IMR-90 (cell line): ENCODE measurements at regions not wholly inside any gene's neighbourhood (a gene's known extent, or its start where the extent isn't known, plus 50 kb on each side); places are given as distances from the start of the nearest gene placed in this dataset.

Source experiments
- ATAC-seq: fragments of 200-7000 bp; cut with Tn5 transposase; 2 replicates; pipeline ENCODE4 v1.9.1; 2020; ENCODE audit warnings: low read depth, mild to moderate bottlenecking, moderate library complexity
- BruUV-seq: library from RNA; stranded (reverse); fragments of 400-500 nt; replicated peaks from 2 replicates; lab custom pipeline; 2021; lab: Mats Ljungman, UMichigan
- CTCF ChIA-PET: fragments of 300-600 bp; formaldehyde crosslinking; extraction: SDS; loops from one replicate; lab custom pipeline; 2021; ENCODE audit warnings: antibody characterized with exemption; lab: Yijun Ruan, JAX
- POLR2A ChIA-PET: fragments of 300-600 bp; sonication (Branson Sonifier 250); formaldehyde crosslinking; loops from one replicate; lab custom pipeline; 2022; ENCODE audit warnings: antibody characterized with exemption; ENCODE audit not compliant: unreplicated experiment; lab: Charles Lee
- DNase-seq: peaks from one replicate; pipeline ENCODE4 v3.0.0; 2013
- H2AFZ ChIP-seq: replicated peaks from 2 replicates; pipeline ENCODE3; 2013; ENCODE audit warnings: low read length, mild to moderate bottlenecking; ENCODE audit not compliant: poor library complexity
- H2AK5ac ChIP-seq: 2 replicates; pipeline ENCODE4 v1.6.1; 2013; ENCODE audit warnings: low read depth, low read length, inconsistent platforms
- H2AK9ac ChIP-seq: replicated peaks from 2 replicates; pipeline ENCODE3; 2013; ENCODE audit warnings: mild to moderate bottlenecking, low read depth, low read length, moderate library complexity; ENCODE audit not compliant: poor library complexity
- H2BK120ac ChIP-seq: 2 replicates; pipeline ENCODE4 v1.6.1; 2013; ENCODE audit warnings: low read depth, low read length, inconsistent platforms
- H2BK15ac ChIP-seq: 3 replicates; pipeline ENCODE4 v1.6.1; 2013; ENCODE audit warnings: low read depth, low read length, inconsistent platforms
- H2BK20ac ChIP-seq: 2 replicates; pipeline ENCODE4 v1.6.1; 2013; ENCODE audit warnings: low read depth, mild to moderate bottlenecking, inconsistent platforms, low read length, moderate library complexity
- H2BK5ac ChIP-seq: 2 replicates; pipeline ENCODE4 v1.6.1; 2013; ENCODE audit warnings: mild to moderate bottlenecking, low read depth, low read length, inconsistent platforms; ENCODE audit not compliant: poor library complexity, severe bottlenecking
- H3K14ac ChIP-seq: replicated peaks from 2 replicates; pipeline ENCODE4 v1.6.1; 2013; ENCODE audit warnings: low read depth, low read length, inconsistent platforms
- H3K18ac ChIP-seq: 2 replicates; pipeline ENCODE4 v1.6.1; 2013; ENCODE audit warnings: low read depth, low read length, control low read depth
- H3K23ac ChIP-seq: 2 replicates; pipeline ENCODE4 v1.6.1; 2013; ENCODE audit warnings: low read depth, low read length, inconsistent platforms
- H3K27ac ChIP-seq: 2 replicates; pipeline ENCODE4 v1.5.1; 2013; ENCODE audit warnings: mild to moderate bottlenecking, control low read depth, low read length; ENCODE audit not compliant: insufficient read depth
- H3K27me3 ChIP-seq: 2 replicates; pipeline ENCODE4 v1.6.1; 2013; ENCODE audit warnings: low read length; ENCODE audit not compliant: control insufficient read depth, insufficient read depth
- H3K36me3 ChIP-seq: 2 replicates; pipeline ENCODE4 v1.6.1; 2013; ENCODE audit warnings: low read length, mixed read lengths; ENCODE audit not compliant: control insufficient read depth, insufficient read depth
- H3K4ac ChIP-seq: 2 replicates; pipeline ENCODE4 v1.6.1; 2013; ENCODE audit warnings: low read depth, low read length, inconsistent platforms
- H3K4me1 ChIP-seq: 2 replicates; pipeline ENCODE4 v1.6.1; 2013; ENCODE audit warnings: low read length, mixed read lengths; ENCODE audit not compliant: control insufficient read depth, insufficient read depth
- H3K4me2 ChIP-seq: 2 replicates; pipeline ENCODE4 v1.6.1; 2013; ENCODE audit warnings: low read depth, mild to moderate bottlenecking, control low read depth, low read length, moderate library complexity
- H3K4me3 ChIP-seq: 2 replicates; pipeline ENCODE4 v1.5.1; 2013; ENCODE audit warnings: low read depth, mild to moderate bottlenecking, control low read depth, low read length, moderate library complexity; ENCODE audit not compliant: insufficient read depth
- H3K56ac ChIP-seq: 2 replicates; pipeline ENCODE4 v1.6.1; 2013; ENCODE audit warnings: low read length, inconsistent platforms; ENCODE audit not compliant: insufficient read depth; ENCODE audit errors: extremely low read depth
- H3K79me1 ChIP-seq, 2 experiments: 2 replicates each; pipeline ENCODE4 v1.6.1; 2013; ENCODE audit warnings: low read length in 2 of 2, inconsistent platforms in 1 of 2, low read depth in 1 of 2
- H3K9ac ChIP-seq: 2 replicates; pipeline ENCODE4 v1.6.1; 2013; ENCODE audit warnings: low read depth, low read length, control low read depth
- H3K9me1 ChIP-seq: 2 replicates; pipeline ENCODE4 v1.6.1; 2013; ENCODE audit warnings: low read length, inconsistent platforms; ENCODE audit not compliant: insufficient read depth
- H3K9me3 ChIP-seq: 2 replicates; pipeline ENCODE4 v1.6.1; 2013; ENCODE audit warnings: low read length; ENCODE audit not compliant: control insufficient read depth, insufficient read depth
- H4K20me1 ChIP-seq: 2 replicates; pipeline ENCODE4 v1.6.1; 2013; ENCODE audit warnings: low read length, inconsistent platforms; ENCODE audit not compliant: insufficient read depth
- H4K5ac ChIP-seq: 2 replicates; pipeline ENCODE4 v1.6.1; 2013; ENCODE audit warnings: mild to moderate bottlenecking, low read depth, low read length, control low read depth
- H4K8ac ChIP-seq, 2 experiments: 2 replicates each; pipeline ENCODE4 v1.6.1; 2013; ENCODE audit warnings: low read depth in 2 of 2, low read length in 2 of 2, control low read depth in 1 of 2, inconsistent platforms in 1 of 2
- H4K91ac ChIP-seq: 2 replicates; pipeline ENCODE4 v1.6.1; 2013; ENCODE audit warnings: low read depth, low read length, inconsistent platforms; ENCODE audit not compliant: insufficient read depth
- BHLHE40 ChIP-seq: fragments of 150-350 bp; IDR thresholded peaks from 2 replicates; pipeline ENCODE4 v1.6.1; 2016; ENCODE audit warnings: mild to moderate bottlenecking, low read depth, low read length
- CEBPB ChIP-seq: IDR thresholded peaks from 2 replicates; pipeline ENCODE4 v1.6.1; 2012; ENCODE audit warnings: low read depth, low read length, improper control_type of control experiment
- CHD1 ChIP-seq: IDR thresholded peaks from 2 replicates; pipeline ENCODE4 v1.6.1; 2012; ENCODE audit warnings: low read depth, low read length, improper control_type of control experiment
- MAZ ChIP-seq: IDR thresholded peaks from 2 replicates; pipeline ENCODE4 v1.6.1; 2012; ENCODE audit warnings: low read depth, mild to moderate bottlenecking, low read length, improper control_type of control experiment, moderate library complexity, borderline replicate concordance
- MXI1 ChIP-seq: IDR thresholded peaks from 2 replicates; pipeline ENCODE4 v1.6.1; 2012; ENCODE audit warnings: low read depth, mild to moderate bottlenecking, low read length, moderate library complexity, borderline replicate concordance
- NFE2L2 ChIP-seq: fragments of 150-350 bp; IDR thresholded peaks from 2 replicates; pipeline ENCODE4 v1.6.1; 2016; ENCODE audit warnings: low read depth, mild to moderate bottlenecking, low read length
- POLR2A ChIP-seq: IDR thresholded peaks from 2 replicates; pipeline ENCODE4 v1.6.1; 2012; ENCODE audit warnings: mild to moderate bottlenecking, low read depth, low read length
- RAD21 ChIP-seq: IDR thresholded peaks from 2 replicates; pipeline ENCODE4 v1.6.1; 2012; ENCODE audit warnings: low read length, improper control_type of control experiment
- RCOR1 ChIP-seq: IDR thresholded peaks from 2 replicates; pipeline ENCODE4 v1.6.1; 2012; ENCODE audit warnings: mild to moderate bottlenecking, low read length, improper control_type of control experiment; ENCODE audit not compliant: insufficient replicate concordance
- RFX5 ChIP-seq: IDR thresholded peaks from 2 replicates; pipeline ENCODE4 v1.8.0; 2012; ENCODE audit warnings: low read depth, mild to moderate bottlenecking, low read length, moderate library complexity
- SMC3 ChIP-seq: fragments of 150-350 bp; IDR thresholded peaks from 2 replicates; pipeline ENCODE4 v1.6.1; 2016; ENCODE audit warnings: low read depth, mild to moderate bottlenecking, antibody characterized with exemption, low read length, moderate library complexity
- USF2 ChIP-seq: fragments of 150-350 bp; IDR thresholded peaks from 2 replicates; pipeline ENCODE4 v1.6.1; 2017; ENCODE audit warnings: mild to moderate bottlenecking, antibody characterized with exemption, low read length, low read depth
- WGBS, 2 experiments: methylation state at CpG; one replicate each; pipeline versions ENCODE4 v1.1.5 to v1.1.7; 2013; ENCODE audit warnings: missing lambda C conversion rate in 2 of 2; ENCODE audit not compliant: insufficient read length in 1 of 2; ENCODE audit errors: extremely low coverage in 2 of 2; 5-methylcytosine and 5-hydroxymethylcytosine counted together
- dilution Hi-C: fragments of 300-500 bp; cut with HindIII; formaldehyde crosslinking; loops from one replicate; pipeline ENCODE4 v1.14.3; 2018; ENCODE audit warnings: low sequenced_read_pairs; ENCODE audit not compliant: unreplicated experiment
- in situ Hi-C: fragments of 300-500 bp; cut with MboI; formaldehyde crosslinking; loops from 3 replicates; pipeline ENCODE4 v1.14.3; 2019; ENCODE audit warnings: low sequenced_read_pairs, inconsistent platforms, mixed read lengths
- intact Hi-C: fragments of 100-400 bp; cut with micrococcal nuclease; formaldehyde crosslinking; loops from 2 replicates; pipeline ENCODE4 v1.10.0; 2022

GRCh38 chr9:115286411-115286810 is 168.5 kb upstream of the TNC start:
- H2AFZ ChIP-seq, result no peak overlapping the region
- H3K14ac ChIP-seq, result no peak overlapping the region
- H3K56ac ChIP-seq, result no peak overlapping the region
- no peak overlapping the region for H3K27ac ChIP-seq
- ATAC-seq (no peak), DNase-seq (no peak)
- H2AK9ac ChIP-seq, result no peak overlapping the region
- H2BK120ac ChIP-seq, result no peak overlapping the region
- dilution Hi-C loops (no loop called here), intact Hi-C loops (no loop called here), in situ Hi-C loops (no loop called here)
- no peak overlapping the region for H3K23ac ChIP-seq
- H3K9ac ChIP-seq, result no peak overlapping the region
- no peak overlapping the region for H2BK20ac ChIP-seq
- 83% methylated on average over 1 of the region's 1 CpG; no CpG with 5 or more reads in 1 of the 2 experiments for WGBS, 2 experiments
- H3K4me3 ChIP-seq, result no peak overlapping the region
- no peak overlapping the region for H4K91ac ChIP-seq
- H3K4me2 ChIP-seq, result no peak overlapping the region
- CTCF ChIA-PET, result no interaction called here
- H2BK5ac ChIP-seq, result no peak overlapping the region
- H3K4me1 ChIP-seq, result no peaks in the 10 kb centered on the region
- no peaks in the 10 kb centered on the region for H3K9me1 ChIP-seq
- H3K27me3 ChIP-seq, result no peaks in the 10 kb centered on the region
- H4K8ac ChIP-seq, result no peak overlapping the region
- no TSS peak for BruUV-seq
- no peak overlapping the region for H3K4ac ChIP-seq
- no peaks in the 10 kb centered on the region for H3K79me1 ChIP-seq
- no peak overlapping the region for H4K5ac ChIP-seq
- H4K20me1 ChIP-seq, result no peaks in the 10 kb centered on the region
- no peak overlapping the region for H2AK5ac ChIP-seq
- no peaks in the 10 kb centered on the region for H3K9me3 ChIP-seq
- TF ChIP-seq CEBPB, result no peak
- no peak for TF ChIP-seq MXI1
- TF ChIP-seq SMC3, result no peak
- TF ChIP-seq USF2, result no peak
- TF ChIP-seq POLR2A, result no peak
- TF ChIP-seq RFX5, result no peak
- TF ChIP-seq RCOR1, result no peak
- TF ChIP-seq MAZ, result no peak
- no peak for TF ChIP-seq BHLHE40
- no peak for TF ChIP-seq NFE2L2
- TF ChIP-seq RAD21, result no peak
- no peak for TF ChIP-seq CHD1
- POLR2A ChIA-PET, result no interaction called here
- no peak overlapping the region for H3K18ac ChIP-seq
- no peaks in the 10 kb centered on the region for H3K36me3 ChIP-seq
- no peak overlapping the region for H2BK15ac ChIP-seq
